ENCODE measurements at regions not wholly inside any gene's neighbourhood (a gene's known extent, or its start where the extent isn't known, plus 50 kb on each side); places are given as distances from the start of the nearest gene placed in this dataset.

- Histone ChIP-seq H3K27me3 (replicated peaks; ENCODE audit: control insufficient read depth, insufficient read depth, low read length) (no peaks in the 10 kb centered on the region), H3K9me3 (ENCODE audit: control insufficient read depth, low read length) (no peaks in the 10 kb centered on the region), H3K9ac (ENCODE audit: low read length) (no peak overlapping the region), H3K4me3 (ENCODE audit: low read length) (no peak overlapping the region), H3K4me1 (ENCODE audit: control insufficient read depth, insufficient read depth, low read length) (no peaks in the 10 kb centered on the region), H3K36me3 (ENCODE audit: control insufficient read depth, insufficient read depth, low read length, severe bottlenecking) (no peaks in the 10 kb centered on the region)
- no peak for DNase-seq (ENCODE audit: low read depth)
These were observed 1081.8 kb upstream of the TMEFF2 start for GRCh38 chr2:193276560-193276959.

- Histone ChIP-seq H3K36me3 (ENCODE audit: control insufficient read depth, insufficient read depth, low read length, severe bottlenecking) (no peaks in the 10 kb centered on the region), H3K9me3 (ENCODE audit: control insufficient read depth, low read length) (no peaks in the 10 kb centered on the region), H3K9ac (ENCODE audit: low read length) (no peak overlapping the region), H3K27me3 (replicated peaks; ENCODE audit: control insufficient read depth, insufficient read depth, low read length) (no peaks in the 10 kb centered on the region), H3K4me3 (ENCODE audit: low read length) (no peak overlapping the region), H3K4me1 (ENCODE audit: control insufficient read depth, insufficient read depth, low read length) (no peaks in the 10 kb centered on the region)
- no peak for DNase-seq (ENCODE audit: low read depth)
These were observed 1081.3 kb upstream of the TMEFF2 start for GRCh38 chr2:193276069-193276468.

GRCh38 chr2:193272011-193272410 is 1077.3 kb upstream of the TMEFF2 start:
- Histone ChIP-seq H3K9ac (ENCODE audit: low read length) (no peak overlapping the region), H3K27me3 (replicated peaks; ENCODE audit: control insufficient read depth, insufficient read depth, low read length) (no peaks in the 10 kb centered on the region), H3K36me3 (ENCODE audit: control insufficient read depth, insufficient read depth, low read length, severe bottlenecking) (no peaks in the 10 kb centered on the region), H3K4me1 (ENCODE audit: control insufficient read depth, insufficient read depth, low read length) (no peaks in the 10 kb centered on the region), H3K9me3 (ENCODE audit: control insufficient read depth, low read length) (no peaks in the 10 kb centered on the region), H3K4me3 (ENCODE audit: low read length) (no peak overlapping the region)
- no peak for DNase-seq (ENCODE audit: low read depth)

- no peaks in the 10 kb centered on the region for H3K27me3 ChIP-seq (replicated peaks; ENCODE audit: control insufficient read depth, insufficient read depth, low read length)
- H3K36me3 ChIP-seq (ENCODE audit: control insufficient read depth, insufficient read depth, low read length, severe bottlenecking) = no peaks in the 10 kb centered on the region
- no peak overlapping the region for H3K4me3 ChIP-seq (ENCODE audit: low read length)
- no peaks in the 10 kb centered on the region for H3K4me1 ChIP-seq (ENCODE audit: control insufficient read depth, insufficient read depth, low read length)
- no peak for DNase-seq (ENCODE audit: low read depth)
- no peak overlapping the region for H3K9ac ChIP-seq (ENCODE audit: low read length)
- H3K9me3 ChIP-seq (ENCODE audit: control insufficient read depth, low read length) = no peaks in the 10 kb centered on the region
These were observed 1076.1 kb upstream of the TMEFF2 start for GRCh38 chr2:193270816-193271215.

GRCh38 chr2:193267496-193268002 is 1072.8 kb upstream of the TMEFF2 start:
- no peaks in the 10 kb centered on the region for H3K4me1 ChIP-seq (ENCODE audit: control insufficient read depth, insufficient read depth, low read length)
- peak; percentile 68 for DNase-seq (ENCODE audit: low read depth)
- H3K9me3 ChIP-seq (ENCODE audit: control insufficient read depth, low read length) = no peaks in the 10 kb centered on the region
- no peak overlapping the region for H3K9ac ChIP-seq (ENCODE audit: low read length)
- no peak overlapping the region for H3K4me3 ChIP-seq (ENCODE audit: low read length)
- no peaks in the 10 kb centered on the region for H3K27me3 ChIP-seq (replicated peaks; ENCODE audit: control insufficient read depth, insufficient read depth, low read length)
- H3K36me3 ChIP-seq (ENCODE audit: control insufficient read depth, insufficient read depth, low read length, severe bottlenecking) = no peaks in the 10 kb centered on the region

- Histone ChIP-seq H3K9me3 (ENCODE audit: control insufficient read depth, low read length) (no peaks in the 10 kb centered on the region), H3K36me3 (ENCODE audit: control insufficient read depth, insufficient read depth, low read length, severe bottlenecking) (no peaks in the 10 kb centered on the region), H3K27me3 (replicated peaks; ENCODE audit: control insufficient read depth, insufficient read depth, low read length) (no peaks in the 10 kb centered on the region), H3K4me1 (ENCODE audit: control insufficient read depth, insufficient read depth, low read length) (no peaks in the 10 kb centered on the region), H3K9ac (ENCODE audit: low read length) (no peak overlapping the region), H3K4me3 (ENCODE audit: low read length) (no peak overlapping the region)
- DNase-seq (ENCODE audit: low read depth) = no peak
These were observed 1058.3 kb upstream of the TMEFF2 start for GRCh38 chr2:193253014-193253530.

- DNase-seq (ENCODE audit: low read depth) = peak; percentile 61
- Histone ChIP-seq H3K4me1 (ENCODE audit: control insufficient read depth, insufficient read depth, low read length) (no peaks in the 10 kb centered on the region), H3K9me3 (ENCODE audit: control insufficient read depth, low read length) (no peaks in the 10 kb centered on the region), H3K4me3 (ENCODE audit: low read length) (no peak overlapping the region), H3K9ac (ENCODE audit: low read length) (no peak overlapping the region), H3K36me3 (ENCODE audit: control insufficient read depth, insufficient read depth, low read length, severe bottlenecking) (no peaks in the 10 kb centered on the region), H3K27me3 (replicated peaks; ENCODE audit: control insufficient read depth, insufficient read depth, low read length) (no peaks in the 10 kb centered on the region)
These were observed 1057.2 kb upstream of the TMEFF2 start for GRCh38 chr2:193251909-193252308.

GRCh38 chr2:193250389-193250788 is 1055.7 kb upstream of the TMEFF2 start:
- H3K27me3 ChIP-seq (replicated peaks; ENCODE audit: control insufficient read depth, insufficient read depth, low read length) = no peaks in the 10 kb centered on the region
- no peak overlapping the region for H3K4me3 ChIP-seq (ENCODE audit: low read length)
- DNase-seq (ENCODE audit: low read depth) = no peak
- H3K9me3 ChIP-seq (ENCODE audit: control insufficient read depth, low read length) = no peaks in the 10 kb centered on the region
- no peak overlapping the region for H3K9ac ChIP-seq (ENCODE audit: low read length)
- H3K4me1 ChIP-seq (ENCODE audit: control insufficient read depth, insufficient read depth, low read length) = no peaks in the 10 kb centered on the region
- H3K36me3 ChIP-seq (ENCODE audit: control insufficient read depth, insufficient read depth, low read length, severe bottlenecking) = no peaks in the 10 kb centered on the region

- DNase-seq (ENCODE audit: low read depth) = peak; percentile 7
- Histone ChIP-seq H3K4me1 (ENCODE audit: control insufficient read depth, insufficient read depth, low read length) (no peaks in the 10 kb centered on the region), H3K36me3 (ENCODE audit: control insufficient read depth, insufficient read depth, low read length, severe bottlenecking) (no peaks in the 10 kb centered on the region), H3K9ac (ENCODE audit: low read length) (no peak overlapping the region), H3K9me3 (ENCODE audit: control insufficient read depth, low read length) (no peaks in the 10 kb centered on the region), H3K27me3 (replicated peaks; ENCODE audit: control insufficient read depth, insufficient read depth, low read length) (no peaks in the 10 kb centered on the region), H3K4me3 (ENCODE audit: low read length) (no peak overlapping the region)
These were observed 1046.0 kb upstream of the TMEFF2 start for GRCh38 chr2:193240752-193241151.

- Histone ChIP-seq H3K36me3 (ENCODE audit: control insufficient read depth, insufficient read depth, low read length, severe bottlenecking) (no peaks in the 10 kb centered on the region), H3K9ac (ENCODE audit: low read length) (no peak overlapping the region), H3K9me3 (ENCODE audit: control insufficient read depth, low read length) (peaks cover 3% of the 10 kb centered on the region), H3K4me1 (ENCODE audit: control insufficient read depth, insufficient read depth, low read length) (no peaks in the 10 kb centered on the region), H3K27me3 (replicated peaks; ENCODE audit: control insufficient read depth, insufficient read depth, low read length) (no peaks in the 10 kb centered on the region), H3K4me3 (ENCODE audit: low read length) (no peak overlapping the region)
- no peak for DNase-seq (ENCODE audit: low read depth)
These were observed 1036.9 kb upstream of the TMEFF2 start for GRCh38 chr2:193231634-193232033.

GRCh38 chr2:193228276-193228675 is 1033.5 kb upstream of the TMEFF2 start:
- no peak for DNase-seq (ENCODE audit: low read depth)
- Histone ChIP-seq H3K9ac (ENCODE audit: low read length) (no peak overlapping the region), H3K4me3 (ENCODE audit: low read length) (no peak overlapping the region), H3K4me1 (ENCODE audit: control insufficient read depth, insufficient read depth, low read length) (no peaks in the 10 kb centered on the region), H3K9me3 (ENCODE audit: control insufficient read depth, low read length) (peaks cover 3% of the 10 kb centered on the region), H3K36me3 (ENCODE audit: control insufficient read depth, insufficient read depth, low read length, severe bottlenecking) (no peaks in the 10 kb centered on the region), H3K27me3 (replicated peaks; ENCODE audit: control insufficient read depth, insufficient read depth, low read length) (no peaks in the 10 kb centered on the region)

GRCh38 chr2:193222454-193222853 is 1027.7 kb upstream of the TMEFF2 start:
- Histone ChIP-seq H3K9ac (ENCODE audit: low read length) (no peak overlapping the region), H3K36me3 (ENCODE audit: control insufficient read depth, insufficient read depth, low read length, severe bottlenecking) (no peaks in the 10 kb centered on the region), H3K4me1 (ENCODE audit: control insufficient read depth, insufficient read depth, low read length) (no peaks in the 10 kb centered on the region), H3K4me3 (ENCODE audit: low read length) (no peak overlapping the region), H3K9me3 (ENCODE audit: control insufficient read depth, low read length) (peaks cover 3% of the 10 kb centered on the region), H3K27me3 (replicated peaks; ENCODE audit: control insufficient read depth, insufficient read depth, low read length) (no peaks in the 10 kb centered on the region)
- no peak for DNase-seq (ENCODE audit: low read depth)
